Thyroid gland (tissue), 4 donors: ENCODE measurements at regions not wholly inside any gene's neighbourhood (a gene's known extent, or its start where the extent isn't known, plus 50 kb on each side); places are given as distances from the start of the nearest gene placed in this dataset.

Experiments used
- CTCF ChIP-seq, 6 experiments: fragments of 200-600 bp in 3 of 6; fragments of 450-650 bp in 3 of 6; sonication (generic) in 3 of 6; IDR thresholded peaks; one replicate each; pipeline ENCODE4 v1.5.1; 2016 to 2019; ENCODE audit warnings: antibody characterized with exemption in 6 of 6, mild to moderate bottlenecking in 2 of 6, inconsistent platforms in 1 of 6, moderate library complexity in 1 of 6
- POLR2A ChIP-seq, 2 donors: fragments of 450-650 bp; IDR thresholded peaks; one replicate each; pipeline ENCODE4 v1.6.1; 2017; ENCODE audit warnings: antibody characterized with exemption in 2 of 2, mild to moderate bottlenecking in 2 of 2, moderate library complexity in 1 of 2

GRCh38 chr9:108655818-108656217, 200.0 kb downstream of the ACTL7B start:
- TF ChIP-seq POLR2A (IDR thresholded peaks at IDR 0.05): no peak
- TF ChIP-seq CTCF (IDR thresholded peaks at IDR 0.05): no peak
